ENCODE measurements at regions not wholly inside any gene's neighbourhood (a gene's known extent, or its start where the extent isn't known, plus 50 kb on each side); places are given as distances from the start of the nearest gene placed in this dataset.

DNA sequence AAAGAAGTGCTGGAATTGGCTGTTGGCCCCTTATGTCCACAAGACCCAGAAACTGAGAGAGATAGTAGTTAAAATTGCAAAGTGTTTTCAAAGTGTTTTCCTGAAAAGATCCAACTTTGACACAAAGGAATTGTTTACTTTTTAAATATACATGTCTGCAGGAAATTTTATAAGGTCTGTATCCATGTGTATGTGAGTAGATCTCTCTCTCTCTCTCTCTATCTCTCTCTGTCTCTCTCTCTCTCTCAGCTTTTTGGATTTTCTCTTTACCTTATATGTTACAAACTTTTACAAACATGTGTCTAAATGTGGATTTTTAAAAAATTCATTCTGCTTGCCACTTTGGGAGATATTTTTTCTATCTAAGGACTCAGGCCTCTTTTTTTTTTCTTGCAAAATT, 358.6 kb downstream of the SIPA1L2 start:
- DNase-seq, result no peak

DNA sequence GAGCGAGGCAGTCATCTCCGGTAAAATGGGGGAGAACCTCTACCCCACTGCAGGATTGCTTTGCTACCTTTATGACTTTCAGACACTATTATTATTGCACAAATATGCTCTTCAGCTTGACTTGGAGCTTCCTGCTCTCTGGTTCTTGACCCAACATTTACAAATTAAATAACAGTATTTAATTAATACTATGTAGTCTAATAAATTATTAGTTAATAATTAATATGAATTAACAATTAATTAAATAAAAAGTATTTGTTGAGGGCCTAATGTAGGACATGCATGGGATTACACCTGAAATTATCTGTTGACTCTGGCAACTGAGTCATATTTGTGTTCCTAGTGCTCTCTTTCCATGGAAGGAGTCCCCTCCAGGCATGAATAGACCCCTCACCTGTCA, 359.9 kb downstream of the SIPA1L2 start:
- no peak for DNase-seq

DNA sequence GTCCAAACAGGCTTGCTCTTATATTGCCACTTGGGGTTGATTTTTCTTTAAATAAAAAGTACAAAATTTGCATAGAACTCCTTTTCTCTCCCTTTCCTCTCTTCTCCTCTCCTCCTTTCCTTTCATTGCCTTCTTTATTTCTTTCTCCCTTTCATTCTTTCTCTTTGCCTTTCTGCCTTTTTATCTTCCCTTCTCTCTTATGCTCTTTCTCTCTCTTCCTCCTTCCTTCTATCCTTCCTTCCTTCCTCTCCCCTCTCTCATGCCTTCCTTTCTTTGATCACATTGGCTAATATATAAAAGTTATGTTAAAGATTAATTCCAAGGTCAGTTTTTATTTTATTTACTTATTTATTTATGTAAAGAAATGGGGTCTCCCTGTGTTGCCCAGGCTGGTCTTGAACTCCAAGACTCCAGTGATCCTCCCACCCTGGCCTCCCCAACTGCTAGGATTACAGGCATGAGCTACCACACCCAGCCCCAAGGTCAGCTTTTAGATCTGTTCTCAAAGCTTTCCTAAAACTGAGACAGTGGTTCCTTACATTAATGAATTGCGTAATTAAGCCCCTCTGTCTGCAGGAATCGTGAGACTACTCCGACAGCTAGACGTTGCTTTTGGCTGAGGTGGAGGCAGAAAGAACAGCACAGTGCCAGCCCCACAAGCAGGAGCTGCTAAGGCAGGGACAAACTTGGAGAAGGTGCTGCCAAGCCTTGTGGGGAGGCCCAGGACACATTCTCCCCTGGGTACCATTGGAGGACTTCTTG, 361.9 kb downstream of the SIPA1L2 start:
- DNase-seq, result no peak

DNA sequence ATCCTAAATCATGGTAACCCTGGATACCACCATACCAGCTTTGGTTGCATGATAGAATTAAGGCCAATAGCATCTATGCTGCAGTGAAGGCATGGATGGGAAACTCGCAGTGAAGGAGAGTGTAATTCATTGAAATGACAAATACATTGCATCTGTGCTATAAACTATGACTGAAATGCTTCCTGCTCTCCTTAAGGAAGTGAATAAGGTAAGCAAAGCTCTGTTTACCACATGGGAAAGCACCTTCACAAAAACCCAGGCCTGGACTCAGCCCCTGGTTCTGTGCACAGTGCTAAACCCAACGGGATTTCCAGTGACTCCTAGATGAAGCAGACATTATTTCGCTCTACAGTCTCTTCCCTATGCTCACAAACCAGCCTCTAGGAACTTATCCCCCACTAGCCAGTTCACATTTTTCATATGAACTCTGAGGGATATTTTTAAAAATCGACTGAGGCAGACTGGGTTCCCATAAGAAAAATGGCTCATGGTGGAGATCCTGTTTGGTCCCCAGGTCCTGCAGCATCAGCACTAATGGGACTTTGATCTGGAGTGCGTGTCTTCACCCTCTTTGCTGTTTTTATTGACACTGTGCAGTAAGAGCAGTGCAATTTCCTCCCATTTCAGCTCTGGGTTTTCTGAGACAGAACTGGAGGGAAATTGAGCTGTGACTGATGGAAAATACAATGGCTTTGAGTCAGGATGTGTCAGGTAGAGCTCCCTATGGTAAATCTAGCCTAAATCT, 362.7 kb downstream of the SIPA1L2 start:
- no peak for DNase-seq

DNA sequence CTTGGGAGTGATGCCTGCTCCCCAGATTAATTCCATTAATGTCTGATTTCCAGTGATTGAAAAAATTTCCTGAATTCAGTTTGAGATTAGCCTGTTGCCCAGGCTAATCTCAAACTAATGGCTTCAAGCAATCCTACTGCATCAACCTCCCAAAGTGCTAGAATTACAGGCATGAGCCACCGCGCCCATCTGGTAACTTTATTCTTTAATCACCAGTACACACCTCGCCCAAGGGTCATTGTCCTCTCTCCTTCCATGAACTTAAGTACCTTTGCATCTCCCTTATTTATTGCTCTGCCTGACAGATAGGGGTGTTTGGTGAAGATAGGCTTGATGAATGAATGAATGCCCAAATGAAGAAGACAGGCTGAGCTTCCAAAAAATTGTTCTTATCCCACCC, 366.5 kb downstream of the SIPA1L2 start:
- no peak for DNase-seq

DNA sequence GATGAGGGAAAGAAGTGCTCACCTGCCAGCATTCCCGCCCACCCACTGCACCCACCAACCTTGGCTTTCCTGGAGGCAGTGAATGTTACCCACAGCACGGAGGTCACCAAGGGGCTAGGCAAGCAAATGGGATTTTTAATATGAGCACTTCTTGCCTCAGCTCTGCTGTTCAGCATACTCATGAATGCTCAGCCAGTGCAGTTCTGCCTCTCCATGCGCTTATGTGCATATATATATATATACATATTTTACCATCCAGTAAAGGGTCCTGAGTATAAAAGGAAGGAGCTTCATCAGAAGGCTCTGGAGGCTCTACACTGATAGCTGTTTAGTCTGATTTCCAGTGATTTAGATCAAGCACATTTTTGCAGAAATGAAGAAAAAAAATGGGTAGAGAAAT, 366.9 kb downstream of the SIPA1L2 start:
- DNase-seq, result no peak

DNA sequence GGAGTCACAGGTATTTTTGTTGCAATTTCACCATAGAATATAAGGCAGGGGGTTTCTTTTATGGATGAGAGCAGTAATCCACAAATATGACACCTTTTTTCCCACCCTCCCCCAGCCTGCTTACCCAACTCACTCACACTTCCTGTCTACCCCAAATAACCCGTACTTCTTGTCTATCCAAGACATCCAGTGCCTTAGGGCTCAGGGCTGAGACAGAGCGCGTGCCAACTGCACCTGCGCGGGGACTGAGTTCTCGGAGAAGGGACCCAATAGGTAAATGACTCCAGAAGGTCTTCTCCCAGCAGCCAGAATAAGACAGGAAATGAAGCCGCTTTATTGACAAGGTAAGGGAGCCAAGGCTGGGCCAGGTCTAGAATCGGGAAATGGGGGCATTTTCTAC, 369.1 kb downstream of the SIPA1L2 start:
- DNase-seq, result no peak

DNA sequence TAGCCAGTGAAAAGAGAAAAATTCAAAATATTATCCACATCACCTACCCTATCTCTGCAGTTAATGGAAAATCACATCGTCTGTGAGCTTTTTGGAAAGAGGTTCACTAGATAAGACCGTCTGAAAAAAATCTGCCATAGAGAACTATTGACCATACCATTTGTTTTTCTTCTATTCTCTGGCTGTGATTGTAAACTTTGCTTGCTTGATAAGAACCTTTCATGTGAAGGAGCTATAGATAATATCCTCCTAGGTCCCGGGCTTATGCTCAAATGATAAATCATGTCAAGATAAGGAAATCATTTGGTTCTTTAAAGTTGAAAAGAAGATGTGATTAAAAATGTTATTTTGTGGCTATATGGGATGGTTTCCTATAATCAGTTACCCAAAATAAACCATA, 369.9 kb downstream of the SIPA1L2 start:
- DNase-seq, result no peak

DNA sequence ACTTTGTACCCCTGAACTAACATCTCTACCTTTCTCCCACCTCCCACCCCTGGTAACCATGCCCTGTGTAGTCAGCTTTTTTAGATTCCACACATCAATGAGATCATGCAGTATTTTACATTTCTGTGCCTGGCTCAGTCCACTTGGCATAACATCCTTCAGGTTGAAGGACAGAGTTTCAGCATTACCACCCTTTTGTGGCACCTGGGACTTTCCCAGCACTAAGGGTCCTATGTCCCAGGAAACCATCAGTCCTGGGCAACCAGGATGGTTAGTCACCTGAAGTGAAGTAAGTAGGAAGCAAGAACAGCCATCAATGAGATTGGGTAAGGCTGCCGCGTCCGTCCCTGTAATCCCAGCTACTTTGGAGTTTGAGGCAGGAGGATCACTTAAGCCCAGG, 370.6 kb downstream of the SIPA1L2 start:
- no peak for DNase-seq

DNA sequence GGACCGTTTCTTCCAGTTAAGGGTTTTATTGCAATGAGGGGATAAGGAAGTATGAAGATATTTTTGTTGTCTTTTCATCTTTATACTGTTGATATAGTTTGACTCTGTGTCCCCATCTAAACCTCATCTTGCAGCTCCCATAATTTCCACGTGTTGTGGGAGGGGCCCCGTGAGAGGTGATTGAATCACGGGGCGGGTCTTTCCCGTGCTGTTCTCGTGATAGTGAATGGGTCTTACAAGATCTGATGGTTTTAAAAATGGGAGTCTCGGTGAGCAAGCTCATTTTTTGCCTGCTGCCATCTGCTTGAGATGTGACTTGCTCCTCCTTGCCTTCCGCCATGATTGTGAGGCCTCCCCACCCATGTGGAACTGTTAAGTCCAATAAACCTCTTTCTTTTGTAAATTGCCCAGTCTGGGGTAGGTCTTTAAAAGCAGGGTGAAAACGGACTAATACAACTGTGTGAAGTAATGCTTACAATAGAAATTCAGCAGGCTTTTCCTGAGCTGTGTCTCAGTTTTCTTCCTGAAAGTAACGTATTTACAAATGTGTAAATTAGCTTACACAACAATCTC, 377.3 kb downstream of the SIPA1L2 start:
- no peak for DNase-seq

DNA sequence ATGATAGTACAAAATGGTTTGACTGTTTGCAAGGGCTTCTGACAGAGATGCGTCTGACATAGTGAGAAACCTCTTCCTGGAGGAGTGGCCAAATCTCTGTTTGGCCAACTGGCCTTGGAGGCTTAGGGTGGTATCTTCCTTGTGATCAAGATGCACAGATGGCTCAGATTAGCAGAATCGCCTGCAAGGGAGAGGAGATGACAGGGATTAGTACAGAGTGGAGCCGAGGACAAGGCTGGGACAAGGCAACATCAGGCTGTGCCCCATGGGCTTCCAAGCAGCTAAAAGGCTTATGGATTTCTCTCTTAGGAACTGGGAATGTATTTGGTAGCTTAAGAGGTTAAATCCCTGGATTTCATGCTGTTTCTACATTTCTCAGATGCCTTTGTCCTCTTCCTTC, 379.1 kb downstream of the SIPA1L2 start:
- no peak for DNase-seq

DNA sequence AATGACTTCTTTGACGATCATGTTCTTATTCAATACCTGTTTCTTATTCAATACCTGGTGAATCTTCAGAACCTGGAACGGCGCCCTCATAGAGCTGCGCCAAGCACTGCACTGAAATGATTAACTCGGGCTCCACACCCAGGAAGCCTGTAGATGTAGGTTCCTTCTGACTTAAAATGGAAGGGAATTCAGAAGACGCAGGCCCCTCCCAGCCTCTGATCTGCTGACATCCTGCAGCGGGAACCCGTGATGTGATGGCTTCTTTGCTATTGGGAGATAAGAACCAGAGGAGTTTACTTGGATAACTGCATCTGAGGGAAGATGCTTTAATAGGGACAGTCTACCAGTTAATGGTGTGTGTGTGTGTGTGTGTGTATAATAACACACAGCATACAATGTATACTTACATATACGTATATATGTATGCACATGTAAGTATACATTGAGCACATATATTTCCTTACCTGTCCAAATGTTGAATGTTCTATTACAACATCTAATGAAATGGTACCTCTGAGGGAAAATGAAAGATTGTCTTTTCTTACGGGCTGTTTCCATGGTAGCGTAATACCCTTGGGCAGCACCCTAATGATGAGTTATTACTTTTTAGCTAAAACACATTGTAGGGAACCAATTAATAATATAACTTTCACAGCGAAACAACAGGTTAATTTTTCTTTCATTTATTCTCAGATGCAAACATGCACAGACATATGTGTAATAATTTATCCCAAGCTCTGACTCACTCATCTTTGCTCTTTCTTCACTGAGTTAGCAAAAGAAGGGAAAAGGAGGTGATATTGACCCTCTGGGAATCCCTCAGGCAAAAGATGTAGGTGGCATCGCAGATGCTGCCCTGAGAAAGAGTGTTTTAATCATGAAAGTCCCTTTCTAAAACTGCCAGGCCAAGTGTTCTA, 379.8 kb downstream of the SIPA1L2 start:
- no peak for DNase-seq

DNA sequence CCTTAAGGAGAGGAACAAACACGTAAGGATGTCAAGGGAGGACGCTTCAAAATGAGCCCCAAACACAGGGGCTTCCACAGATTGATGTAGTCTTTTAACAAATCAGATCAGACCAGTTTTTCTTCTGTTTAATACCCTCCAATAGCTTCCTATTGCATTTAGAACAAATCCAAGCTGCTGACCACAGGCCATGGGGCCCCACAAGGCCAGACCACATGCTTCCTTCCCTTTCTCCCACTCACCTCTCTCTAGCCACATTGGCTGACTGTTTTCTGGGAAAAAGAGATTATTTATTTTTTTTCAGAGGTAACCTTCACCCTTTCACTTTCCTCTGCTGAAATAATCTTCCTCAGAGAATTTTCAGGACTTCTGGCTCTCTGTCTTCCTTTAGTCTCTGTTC, 380.6 kb downstream of the SIPA1L2 start:
- no peak for DNase-seq

DNA sequence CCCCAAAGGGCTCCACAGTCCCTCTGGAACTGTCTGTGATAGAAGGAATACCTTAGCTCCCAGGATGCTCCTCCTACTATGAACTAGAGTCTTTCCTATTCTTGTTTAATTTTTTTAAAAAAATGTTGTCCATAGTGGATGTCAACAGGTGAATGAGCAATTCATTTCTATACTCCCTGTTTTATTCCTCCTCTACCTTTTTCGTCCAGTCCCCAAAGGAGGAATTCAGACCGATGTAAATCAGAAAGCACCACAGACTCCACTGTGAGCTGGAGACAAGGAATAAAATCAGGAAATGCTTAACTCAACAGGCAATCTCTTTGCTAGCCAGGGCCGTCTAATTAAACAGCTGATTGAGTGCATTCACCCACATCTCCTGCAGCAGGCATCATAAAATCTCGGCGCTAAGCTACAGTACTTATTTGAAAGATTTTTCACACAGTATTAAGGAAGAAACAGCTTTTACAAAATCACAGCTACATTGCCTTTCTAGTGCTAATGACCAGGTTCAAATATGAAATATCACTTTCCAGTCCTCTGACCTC, 381.6 kb downstream of the SIPA1L2 start:
- DNase-seq, result no peak

DNA sequence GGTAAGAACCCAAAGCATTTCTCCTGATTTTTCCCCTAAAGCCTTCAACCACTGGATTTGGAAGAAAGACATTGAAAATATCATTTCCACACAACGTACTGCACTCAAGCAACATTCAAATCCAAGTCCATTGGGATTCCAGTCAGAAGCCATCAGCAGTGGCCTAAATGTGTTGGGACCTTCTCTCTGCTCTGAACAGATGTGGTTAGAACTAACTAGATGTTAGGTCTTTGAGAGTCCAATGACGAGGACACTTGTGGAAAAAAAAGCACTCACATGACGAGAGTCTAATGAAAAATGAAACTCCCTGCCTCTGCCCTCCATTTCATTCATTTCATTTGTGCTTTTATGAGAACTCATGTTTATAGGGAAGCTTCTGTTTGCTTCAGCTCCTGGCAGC, 382.3 kb downstream of the SIPA1L2 start:
- no peak for DNase-seq

DNA sequence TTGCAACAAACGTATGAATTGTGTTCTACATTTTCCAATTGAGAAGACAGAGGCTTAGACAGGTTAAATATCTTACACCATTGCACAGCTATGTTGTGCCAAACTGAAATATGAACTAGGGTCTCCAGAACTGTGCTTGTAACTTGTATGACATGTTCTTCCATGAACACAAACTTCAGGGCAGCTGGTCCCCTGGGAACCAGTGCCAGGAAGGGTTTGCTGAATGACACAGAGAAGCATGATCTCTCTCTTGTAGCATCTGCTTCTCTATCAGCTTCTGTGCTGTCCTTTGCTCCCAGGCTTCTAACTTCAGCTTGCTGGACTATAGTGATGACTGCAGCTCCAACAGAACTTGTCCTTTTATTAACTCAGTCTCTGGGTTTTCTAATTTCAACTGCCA, 385.5 kb downstream of the SIPA1L2 start:
- DNase-seq, result no peak

DNA sequence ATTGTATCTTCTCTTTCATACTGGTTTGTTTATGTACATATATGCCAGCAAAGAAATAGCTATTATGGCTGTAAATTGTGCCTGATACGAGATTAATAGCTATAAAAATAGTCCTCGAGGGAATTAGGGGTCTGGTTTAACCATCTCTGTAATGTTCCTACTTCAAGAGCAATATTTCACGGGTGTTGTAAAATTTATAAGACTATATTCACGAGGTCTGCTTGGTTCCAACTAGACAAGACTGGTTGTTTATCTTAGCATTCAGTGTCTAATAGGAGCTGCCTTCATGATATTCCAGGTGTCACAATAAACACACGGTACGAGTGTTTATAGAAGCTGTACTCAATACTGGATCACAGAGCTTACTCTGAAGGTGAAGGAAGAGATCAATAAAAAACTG, 389.9 kb downstream of the SIPA1L2 start:
- DNase-seq, result no peak

DNA sequence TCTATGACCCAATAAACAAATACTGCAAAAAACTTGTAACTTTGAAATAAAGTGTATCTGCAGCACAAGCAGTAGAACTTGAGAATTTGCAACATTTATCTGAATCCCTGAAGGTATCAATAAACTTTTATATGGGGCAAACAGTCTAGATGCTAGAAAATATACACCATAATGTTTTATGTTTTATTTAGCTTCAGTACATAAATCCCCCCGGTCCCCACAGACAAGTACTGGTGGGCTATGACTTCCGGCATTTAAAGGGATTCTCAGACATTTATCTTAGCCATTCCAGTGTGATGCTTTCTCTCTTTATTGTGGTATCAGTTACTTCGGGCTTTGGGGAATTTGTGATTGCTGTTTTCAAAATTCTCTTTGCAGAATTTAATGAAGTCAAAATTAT, 390.4 kb downstream of the SIPA1L2 start:
- DNase-seq, result no peak

DNA sequence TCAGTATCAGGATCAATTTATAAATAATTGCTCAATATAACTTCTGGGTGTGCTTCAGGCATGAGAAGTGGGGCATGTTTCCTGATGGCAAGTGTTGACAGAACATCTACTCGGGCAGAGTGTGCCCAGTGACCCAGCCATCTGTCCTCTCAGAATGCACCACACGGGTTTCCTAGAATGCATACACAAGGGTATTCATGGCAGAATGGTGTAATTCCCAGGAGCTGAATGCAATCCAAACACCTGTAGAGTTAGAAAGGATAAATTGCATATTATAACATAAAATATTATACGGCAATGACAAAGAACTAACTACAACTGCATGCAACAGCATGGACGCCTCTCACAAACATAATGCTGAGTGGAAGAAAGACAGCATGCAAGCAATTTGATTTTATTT, 391.9 kb downstream of the SIPA1L2 start:
- DNase-seq, result no peak

DNA sequence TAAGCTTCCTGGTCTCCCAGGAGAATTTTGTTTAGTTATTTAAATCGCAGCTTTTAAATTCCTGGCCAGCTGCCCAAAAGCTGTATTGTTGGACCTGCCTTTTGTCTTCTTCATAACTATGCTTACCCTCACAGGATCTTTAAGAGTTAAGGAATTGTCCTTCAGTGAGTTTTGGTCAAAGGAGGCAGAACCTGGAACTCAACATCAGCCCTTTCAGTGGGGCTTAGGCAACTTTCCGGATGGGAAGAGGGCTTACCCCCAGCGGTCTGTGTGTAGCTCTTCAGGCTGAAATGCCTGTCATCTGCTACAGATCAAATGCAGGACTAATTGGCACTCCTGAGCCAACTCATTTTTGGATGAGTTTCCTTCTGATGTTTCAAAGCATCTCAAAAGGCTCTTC, 402.6 kb downstream of the SIPA1L2 start:
- DNase-seq, result no peak

DNA sequence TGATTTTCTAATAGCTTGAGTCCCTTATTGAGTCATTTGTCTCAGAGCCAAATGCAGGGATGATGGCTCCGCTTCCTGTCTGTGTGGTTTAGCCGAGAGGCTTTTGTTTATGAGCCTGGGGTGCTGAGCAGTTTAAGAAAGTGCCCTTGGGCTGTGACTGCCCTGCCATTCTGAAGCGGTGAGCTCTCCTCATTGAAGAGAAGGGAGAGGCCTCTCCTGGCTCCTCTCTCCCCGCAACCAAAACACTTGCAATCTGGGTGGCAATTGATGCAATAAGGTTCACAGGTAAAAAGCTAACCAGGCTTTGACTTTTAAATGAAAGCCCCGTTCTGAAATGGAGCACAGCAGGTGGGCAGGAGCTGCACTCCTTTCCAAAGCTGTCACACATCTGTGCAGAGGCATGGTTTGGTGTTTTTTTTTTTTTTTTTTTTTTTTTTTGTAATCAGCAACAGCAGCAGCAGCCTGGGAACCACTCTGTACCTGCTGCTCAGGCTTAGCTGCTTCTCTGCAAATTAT, 403.7 kb downstream of the SIPA1L2 start:
- no peak for DNase-seq

DNA sequence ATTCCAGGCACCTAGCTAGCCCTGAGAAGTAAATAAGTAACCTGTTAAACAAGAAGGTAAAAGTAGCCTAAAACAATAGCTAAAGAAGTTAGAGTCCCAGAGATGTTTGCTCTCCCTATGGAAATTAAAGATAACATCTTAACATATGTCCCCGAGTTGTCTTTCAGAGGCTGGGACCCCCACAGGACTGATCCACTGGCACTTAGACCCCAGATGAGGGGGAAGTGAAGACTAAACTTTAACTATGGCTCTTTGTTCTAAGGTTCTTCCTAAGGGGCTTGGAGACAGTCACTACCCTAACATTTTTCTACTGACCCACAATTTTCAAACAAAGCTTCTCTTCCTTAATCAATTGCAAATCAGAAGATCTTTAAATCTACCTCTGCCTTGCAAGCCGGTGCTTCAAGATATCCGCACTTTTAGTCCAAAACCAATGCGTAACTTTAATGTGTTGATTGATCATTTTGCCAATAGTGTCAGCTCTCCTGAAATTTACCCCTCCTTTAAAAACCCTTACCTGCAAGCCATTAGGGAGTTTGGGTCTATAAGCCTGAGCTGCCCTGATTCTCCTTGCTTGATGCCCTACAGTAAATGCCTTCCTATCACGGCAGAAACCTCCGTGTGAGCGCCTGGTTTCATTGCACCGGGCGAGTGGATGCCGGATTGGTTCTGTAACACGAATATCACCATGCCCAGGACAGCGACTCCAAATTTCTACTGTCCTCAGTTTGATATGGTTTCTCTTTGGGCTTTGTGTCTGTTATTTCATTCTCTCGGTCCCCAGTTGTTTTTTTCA, 404.4 kb downstream of the SIPA1L2 start:
- DNase-seq, result no peak

Measured in NCI-H1930 (cell line).